Epithelial cell of prostate (primary cell): ENCODE measurements at regions not wholly inside any gene's neighbourhood (a gene's known extent, or its start where the extent isn't known, plus 50 kb on each side); places are given as distances from the start of the nearest gene placed in this dataset.

Experiments
- DNase-seq: peaks from one replicate; pipeline ENCODE4 v3.0.0-alpha.2; 2011; ENCODE audit warnings: low read depth, low spot score
- H3K27ac ChIP-seq: fragments of 450-650 bp; 2 replicates; pipeline ENCODE4 v1.5.1; 2017; ENCODE audit warnings: mild to moderate bottlenecking

DNA sequence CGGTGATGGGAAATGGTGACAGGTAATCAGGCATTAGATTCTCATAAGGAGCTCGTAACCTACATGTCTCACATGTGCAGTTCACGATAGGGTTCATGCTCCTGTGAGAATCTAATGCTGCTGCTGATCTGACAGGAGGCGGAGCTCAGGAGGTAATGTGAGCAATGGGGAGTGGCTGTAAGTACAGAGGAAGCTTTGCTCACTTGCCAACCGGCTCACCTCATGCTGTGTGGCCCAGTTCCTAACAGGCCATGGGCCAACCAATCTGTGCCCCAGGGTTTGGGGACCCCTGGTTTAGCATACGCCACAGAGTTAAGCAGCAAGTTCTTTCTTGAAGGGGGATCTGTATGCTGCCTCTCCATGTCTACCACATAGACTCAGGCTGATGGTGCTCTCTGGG, 133.1 kb downstream of the IQUB start:
- H3K27ac ChIP-seq, result no peak overlapping the region
- no peak for DNase-seq

DNA sequence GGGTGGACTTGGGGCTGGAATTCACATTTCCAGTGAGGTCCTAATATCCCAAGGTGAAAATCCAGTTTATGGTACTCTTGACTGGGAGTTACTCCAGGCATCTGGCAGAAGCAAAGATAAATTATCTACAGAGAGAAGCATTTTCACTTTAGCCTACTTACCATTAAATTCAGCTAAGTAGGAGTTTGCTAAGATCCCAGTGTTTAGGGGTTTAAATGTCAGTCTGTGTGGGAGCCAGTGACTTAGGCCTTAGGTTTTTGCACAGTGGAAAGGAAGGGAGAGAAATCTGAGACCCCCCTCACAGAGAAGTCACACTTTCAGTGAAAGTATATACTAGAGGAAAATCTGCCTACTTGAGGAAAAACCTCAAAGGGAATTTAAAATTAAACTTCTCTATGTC, 134.2 kb downstream of the IQUB start:
- no peak overlapping the region for H3K27ac ChIP-seq
- no peak for DNase-seq

DNA sequence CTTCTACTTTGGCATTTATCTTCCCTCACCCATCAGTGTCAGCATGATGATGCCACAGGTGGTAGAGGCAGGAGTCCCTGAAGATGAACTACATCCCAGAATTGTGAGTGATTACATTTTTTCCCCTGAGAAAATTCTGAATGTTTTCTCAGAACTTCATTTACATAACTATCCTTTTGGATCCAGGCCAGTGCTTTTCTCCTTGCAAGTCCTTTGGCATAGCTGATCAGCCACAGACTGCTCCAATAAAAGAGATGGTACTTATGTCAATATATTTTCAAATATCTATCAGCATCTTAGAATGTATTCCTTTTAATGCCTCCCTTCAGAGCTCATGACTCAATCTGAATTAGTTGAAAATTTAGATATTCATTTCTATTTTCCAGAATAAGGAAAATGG, 135.5 kb downstream of the IQUB start:
- DNase-seq, result no peak

DNA sequence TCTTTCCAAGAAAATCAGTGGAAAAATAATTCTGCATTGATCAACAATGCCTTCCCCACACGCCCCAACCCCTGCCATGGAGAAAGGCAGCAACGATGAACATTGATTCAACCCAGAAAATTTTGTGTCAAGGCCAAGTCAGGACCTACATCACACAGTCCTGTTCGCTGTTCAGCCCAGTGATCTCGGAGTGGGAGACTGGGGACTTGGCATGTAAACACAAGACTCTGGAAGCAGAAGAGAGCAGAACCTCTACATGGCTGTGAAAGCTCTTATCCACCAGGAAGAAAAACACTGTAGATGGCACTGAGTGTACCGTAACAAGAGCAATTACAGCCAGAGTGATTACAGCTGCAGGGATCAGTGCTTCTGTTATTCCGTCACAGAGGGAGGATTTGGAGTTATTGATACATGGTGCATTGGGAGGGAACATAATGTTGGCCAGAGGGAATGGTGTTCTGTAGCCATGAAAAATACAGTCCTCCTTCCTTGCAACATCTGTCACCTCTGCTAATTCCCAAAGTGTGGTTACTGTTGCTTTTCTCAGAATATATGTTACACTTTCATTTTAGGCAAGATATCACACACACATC, 136.6 kb downstream of the IQUB start:
- H3K27ac ChIP-seq, result no peak overlapping the region
- DNase-seq, result no peak

More for the DNA sequence above, 135.5 kb downstream of the IQUB start:
- H3K27ac ChIP-seq, result no peak overlapping the region

DNA sequence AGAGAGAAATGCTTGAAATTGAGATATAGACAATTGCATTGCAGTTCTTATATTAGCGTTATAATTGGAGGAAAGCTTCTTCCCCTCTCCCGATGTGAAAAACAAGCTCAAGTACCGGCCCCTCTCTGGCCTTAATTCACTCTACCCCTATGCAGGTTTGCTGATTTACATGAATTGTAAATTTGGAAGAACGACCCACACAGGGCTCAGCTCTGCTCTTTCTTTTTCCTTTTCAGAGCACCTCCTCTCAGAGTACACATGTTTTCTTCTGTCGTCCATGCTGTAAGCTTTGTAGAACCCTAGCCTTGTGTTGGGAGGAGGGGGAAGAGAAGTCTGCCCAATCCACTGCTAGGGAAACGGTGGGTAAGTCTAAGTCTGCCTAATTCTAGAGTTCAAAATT, 140.8 kb downstream of the IQUB start:
- DNase-seq, result no peak
- no peak overlapping the region for H3K27ac ChIP-seq

DNA sequence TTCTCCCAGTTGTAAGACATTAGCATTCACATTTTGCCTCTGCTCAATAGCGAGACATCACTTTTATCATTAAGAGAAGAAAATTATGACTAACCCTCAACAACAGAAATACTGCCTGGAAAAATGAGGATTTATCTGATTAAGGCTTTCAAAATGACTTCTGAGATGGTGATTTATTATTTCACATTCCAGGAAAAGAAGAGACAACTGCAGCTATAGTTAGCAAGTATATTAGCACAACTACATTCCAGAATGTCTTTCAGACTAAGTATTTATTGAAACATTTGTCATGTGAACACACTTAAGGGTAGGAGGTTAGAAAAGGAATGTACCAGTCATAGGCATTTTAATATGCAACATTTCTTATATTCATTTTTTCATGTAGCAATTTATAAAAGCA, 162.0 kb downstream of the IQUB start:
- no peak overlapping the region for H3K27ac ChIP-seq
- no peak for DNase-seq

DNA sequence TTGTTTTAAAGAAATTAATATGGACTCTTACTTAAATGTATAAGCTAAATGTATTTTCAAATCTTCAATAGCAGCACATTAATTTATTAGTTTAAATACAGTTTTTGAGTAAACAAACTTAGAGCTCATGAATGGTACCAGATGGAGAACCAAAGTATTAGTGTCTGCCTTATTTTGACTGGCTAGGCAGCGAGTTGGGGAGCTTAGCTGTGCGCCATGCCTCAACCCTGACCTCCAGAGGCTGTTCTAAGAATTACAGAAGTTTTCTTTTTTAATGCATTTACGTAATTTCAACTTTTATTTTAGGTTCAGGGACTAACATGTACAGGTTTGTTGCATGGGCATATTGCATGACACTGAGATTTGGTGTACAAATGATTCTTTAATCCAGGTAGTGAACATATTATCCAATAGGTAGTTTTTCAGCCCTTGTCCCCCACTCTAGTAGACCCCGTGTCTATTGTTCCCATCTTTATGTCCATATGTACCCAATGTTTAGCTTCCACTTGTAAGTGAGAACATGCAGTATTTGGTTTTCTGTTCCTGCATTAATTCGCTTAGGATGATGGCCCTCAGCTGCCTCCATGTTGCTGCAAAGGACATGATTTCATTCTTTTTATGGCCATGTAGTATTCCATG, 166.8 kb downstream of the IQUB start:
- H3K27ac ChIP-seq, result no peak overlapping the region
- DNase-seq, result no peak

DNA sequence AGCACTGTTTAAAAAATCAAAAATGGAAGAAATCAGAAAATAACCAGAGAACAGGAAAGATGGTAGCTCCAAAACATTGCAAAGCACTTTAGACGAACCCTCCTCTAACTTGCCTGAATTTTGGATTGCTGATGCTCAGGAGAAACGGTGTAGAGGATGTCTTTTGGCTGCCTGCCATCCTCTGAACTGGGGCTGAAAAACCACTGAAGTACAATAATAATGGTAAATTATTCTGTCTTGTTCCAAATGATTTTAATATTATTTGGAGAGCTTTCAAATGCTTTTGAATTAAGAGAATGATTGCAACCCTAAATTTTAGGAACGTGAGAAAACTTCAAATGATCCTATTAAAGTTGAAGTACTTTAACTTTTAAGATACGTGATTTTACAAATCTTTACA, 167.3 kb upstream of the SLC13A1 start:
- no peak overlapping the region for H3K27ac ChIP-seq
- no peak for DNase-seq

DNA sequence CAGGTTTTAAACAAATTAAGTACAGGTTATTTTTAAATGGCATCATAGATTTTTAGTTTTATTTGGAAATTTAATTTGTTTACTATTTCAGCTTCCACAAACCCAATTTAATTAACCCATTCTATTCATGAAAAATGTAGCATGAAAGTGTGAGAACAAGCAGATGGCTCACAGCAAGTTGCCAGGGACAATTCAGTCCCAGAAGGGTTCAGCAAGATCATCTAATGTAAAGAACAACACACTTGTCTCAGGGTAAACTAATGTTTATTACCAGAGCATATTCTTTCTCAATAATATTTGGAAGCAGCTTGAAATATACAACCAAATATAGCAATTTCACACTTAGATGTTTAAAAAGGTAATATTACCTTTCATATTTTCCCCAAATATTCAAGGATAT, 166.9 kb upstream of the SLC13A1 start:
- H3K27ac ChIP-seq, result no peak overlapping the region
- DNase-seq, result no peak

DNA sequence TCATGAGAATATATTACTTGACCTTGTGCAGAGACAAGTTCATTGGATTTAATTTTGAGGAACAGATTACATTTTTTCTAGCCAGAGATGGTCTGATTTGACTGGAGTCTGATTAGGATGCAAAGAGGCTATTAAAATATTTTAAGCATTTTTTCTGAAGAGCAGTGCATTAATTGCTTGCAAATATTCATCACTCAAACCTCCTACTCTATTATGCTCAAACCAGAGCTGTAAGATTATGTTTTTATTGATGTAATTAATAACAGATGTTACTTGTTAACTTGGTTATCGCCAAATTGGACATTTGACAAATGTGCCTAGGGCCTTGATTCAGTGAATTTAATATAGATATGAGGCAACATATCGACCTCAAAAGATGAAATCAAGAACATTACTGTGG, 160.9 kb upstream of the SLC13A1 start:
- no peak for DNase-seq
- no peak overlapping the region for H3K27ac ChIP-seq

DNA sequence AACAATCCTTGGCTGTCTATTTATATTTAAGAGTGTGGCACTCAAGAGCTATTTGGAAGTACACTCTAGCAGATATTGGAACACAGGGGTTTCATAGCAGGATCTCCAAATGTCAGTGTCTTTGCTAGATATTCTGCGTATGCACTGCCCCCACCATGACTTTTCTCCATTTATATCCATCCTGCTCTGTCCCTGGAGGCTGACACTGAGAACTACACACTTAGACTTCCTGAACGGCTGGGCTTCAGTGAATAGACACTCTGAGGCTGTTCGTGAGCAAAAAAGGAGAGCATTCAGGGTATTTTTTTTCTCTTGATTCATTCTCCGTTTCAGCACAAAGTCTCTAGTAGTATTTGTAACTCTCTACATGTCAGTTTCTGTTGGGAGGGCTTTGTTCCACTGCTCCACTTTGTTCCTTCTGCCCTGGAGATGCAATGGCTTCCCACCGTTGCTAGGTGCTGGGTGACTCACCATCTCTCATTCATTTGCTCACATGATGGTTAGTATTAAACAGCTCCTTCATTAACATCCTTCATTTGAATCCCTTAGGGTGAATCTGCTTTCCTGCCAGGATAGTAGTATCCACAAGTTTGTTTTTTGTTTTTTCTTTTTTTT, 155.9 kb upstream of the SLC13A1 start:
- no peak for DNase-seq
- H3K27ac ChIP-seq, result no peak overlapping the region

DNA sequence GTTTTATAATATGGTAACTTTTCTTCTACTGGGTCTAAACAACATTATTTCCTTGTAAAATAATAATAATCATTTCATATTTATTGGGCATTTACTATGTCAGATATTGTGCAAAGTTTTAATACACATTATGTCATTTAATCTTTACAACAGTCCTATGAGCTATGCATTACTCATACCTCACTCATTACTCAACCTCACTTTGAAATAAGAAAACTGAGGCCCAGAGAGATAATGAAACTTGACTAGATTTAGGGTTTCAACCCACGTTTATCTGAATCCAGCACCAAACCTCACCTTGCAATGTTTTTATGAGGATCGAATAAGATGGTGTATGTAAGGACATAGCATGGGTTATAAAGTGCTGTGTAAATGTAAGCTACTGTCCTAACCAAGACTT, 153.2 kb upstream of the SLC13A1 start:
- DNase-seq, result no peak
- H3K27ac ChIP-seq, result no peak overlapping the region

DNA sequence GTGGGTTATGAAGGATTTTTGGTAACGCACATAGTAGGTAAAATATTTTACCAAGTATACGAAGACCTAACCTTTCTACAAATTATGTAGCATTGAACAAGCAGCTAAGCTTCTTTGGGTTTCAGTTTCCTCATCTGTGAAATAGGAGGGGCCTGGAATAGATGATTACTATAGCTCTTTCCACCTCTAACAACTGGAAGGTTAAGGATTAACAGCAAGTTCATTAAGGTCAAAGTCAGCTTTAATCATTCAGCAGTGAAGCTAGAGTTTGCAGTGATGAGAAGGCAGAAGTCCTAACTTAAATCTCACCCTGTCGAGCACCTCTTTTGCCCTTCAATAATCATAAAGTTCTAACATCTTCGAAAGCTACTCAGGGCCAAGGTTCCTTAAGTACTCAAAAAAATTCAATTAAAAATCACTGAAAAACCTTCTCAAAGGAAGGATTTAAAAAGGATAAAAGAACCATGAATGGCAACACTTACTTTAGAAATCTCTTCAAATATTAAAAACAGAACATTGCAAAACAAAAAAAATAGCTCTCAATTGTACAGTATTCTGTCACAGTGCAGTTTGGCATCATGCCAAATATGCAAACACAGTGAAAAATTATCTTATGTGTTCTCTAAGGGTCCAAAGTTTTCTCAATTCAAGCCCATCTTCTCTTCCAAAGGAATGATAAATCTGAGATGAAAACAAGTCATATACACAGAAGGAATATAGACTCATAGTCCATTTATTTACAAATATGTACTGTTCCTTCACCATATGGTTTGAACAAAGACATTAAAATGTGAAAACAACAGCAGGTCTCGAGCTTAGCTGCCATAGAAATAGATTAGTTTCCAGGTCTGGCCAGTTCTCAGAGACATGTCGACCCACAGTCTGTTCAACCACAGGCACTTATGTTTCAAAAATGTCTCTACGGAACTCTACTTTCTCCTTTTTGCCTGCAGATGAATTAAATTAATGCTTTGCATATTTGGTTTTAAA, 152.0 kb upstream of the SLC13A1 start:
- no peak for DNase-seq
- no peak overlapping the region for H3K27ac ChIP-seq

DNA sequence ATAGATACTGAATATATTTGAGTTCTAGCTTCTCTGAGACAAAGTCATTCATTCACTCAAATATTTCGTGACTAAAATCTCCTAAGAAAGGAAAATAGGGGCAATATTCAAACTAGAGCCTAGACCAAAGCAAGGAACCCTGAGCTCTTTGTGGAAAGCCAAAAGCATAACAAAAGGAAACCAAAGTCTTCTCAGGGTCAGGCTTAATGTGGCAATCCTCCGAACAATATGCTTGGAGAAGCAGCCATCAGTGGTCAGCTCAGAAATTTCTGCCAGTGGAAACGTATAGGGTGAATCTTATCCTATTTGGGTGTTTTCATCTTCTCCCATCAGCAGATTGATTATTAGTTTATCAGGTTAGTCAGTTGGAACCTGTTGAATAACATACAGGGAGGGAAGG, 151.3 kb upstream of the SLC13A1 start:
- no peak for DNase-seq
- H3K27ac ChIP-seq, result no peak overlapping the region

DNA sequence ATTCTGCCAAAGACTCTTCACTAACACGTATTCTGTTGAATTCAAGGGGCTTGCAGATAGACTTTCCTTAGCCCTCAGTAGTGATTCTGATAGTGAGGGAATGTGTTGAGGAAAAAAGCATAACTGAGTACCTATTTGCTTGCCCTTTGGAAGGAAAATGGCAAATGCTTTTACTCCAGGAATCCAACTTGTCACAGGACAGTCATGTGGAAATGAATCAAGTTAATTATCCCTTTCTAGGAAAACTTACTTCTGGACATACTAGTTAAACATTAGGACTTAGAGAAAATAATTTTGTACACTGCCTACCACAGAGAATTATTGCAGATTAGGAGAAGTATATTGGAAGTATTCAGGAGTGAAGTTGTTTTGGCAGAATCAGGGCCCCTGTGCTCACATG, 148.9 kb upstream of the SLC13A1 start:
- no peak overlapping the region for H3K27ac ChIP-seq
- no peak for DNase-seq

DNA sequence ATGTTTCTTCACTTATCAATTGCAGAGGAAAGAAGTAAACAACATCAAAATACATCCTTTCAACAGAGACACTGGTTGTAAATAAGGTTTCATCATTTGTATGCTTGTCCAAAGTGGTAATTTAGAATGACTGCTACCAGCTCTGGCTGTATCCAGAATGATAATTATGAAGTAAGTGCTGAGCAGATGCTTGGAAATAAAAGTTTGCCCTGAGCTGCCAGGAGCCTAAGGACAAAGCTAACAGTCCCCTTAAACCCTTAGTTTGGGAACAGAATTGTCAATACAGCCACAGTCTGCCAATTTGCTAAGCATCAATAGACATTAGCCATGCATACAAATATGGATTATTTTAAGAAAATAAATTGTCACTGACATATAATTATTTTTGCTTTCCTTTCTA, 147.0 kb upstream of the SLC13A1 start:
- H3K27ac ChIP-seq, result no peak overlapping the region
- no peak for DNase-seq

DNA sequence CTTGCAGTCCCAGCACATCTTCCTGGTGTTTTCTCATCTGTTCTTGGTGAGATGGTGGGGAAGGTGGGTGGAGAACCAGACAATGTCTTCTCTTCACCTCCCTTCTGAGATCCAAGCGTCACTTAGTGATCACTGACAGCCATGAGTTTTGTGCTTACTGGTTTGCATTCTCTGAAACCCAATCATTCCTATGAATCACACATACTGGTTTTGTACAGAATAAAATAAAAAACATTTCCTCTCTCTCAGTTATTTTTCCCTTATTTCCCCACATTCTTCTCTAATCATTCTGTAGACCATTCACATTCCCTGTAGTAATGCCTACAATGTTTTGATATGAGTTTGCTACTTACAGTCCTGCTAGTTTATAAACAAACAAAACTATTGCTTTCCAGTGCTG, 143.8 kb upstream of the SLC13A1 start:
- DNase-seq, result no peak
- H3K27ac ChIP-seq, result no peak overlapping the region

DNA sequence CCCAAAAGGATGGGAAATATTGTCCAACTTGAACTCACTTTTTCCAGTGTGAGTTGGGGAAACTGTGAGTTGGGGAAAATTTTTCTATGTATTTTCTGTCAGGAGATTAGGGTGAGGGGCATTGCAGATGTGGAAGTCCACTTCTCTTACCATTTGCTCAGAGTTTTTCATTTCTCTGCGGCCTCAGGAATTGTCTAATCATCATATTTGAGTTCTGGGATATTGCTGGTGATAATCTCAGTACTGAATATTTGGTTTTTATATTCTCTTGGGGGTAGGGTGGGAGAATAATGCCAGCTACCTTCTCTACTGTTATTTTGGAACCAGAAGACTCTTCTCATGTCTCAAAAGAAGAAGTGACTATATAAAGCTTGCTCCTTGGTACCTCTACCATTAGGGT, 141.3 kb upstream of the SLC13A1 start:
- no peak for DNase-seq
- no peak overlapping the region for H3K27ac ChIP-seq

DNA sequence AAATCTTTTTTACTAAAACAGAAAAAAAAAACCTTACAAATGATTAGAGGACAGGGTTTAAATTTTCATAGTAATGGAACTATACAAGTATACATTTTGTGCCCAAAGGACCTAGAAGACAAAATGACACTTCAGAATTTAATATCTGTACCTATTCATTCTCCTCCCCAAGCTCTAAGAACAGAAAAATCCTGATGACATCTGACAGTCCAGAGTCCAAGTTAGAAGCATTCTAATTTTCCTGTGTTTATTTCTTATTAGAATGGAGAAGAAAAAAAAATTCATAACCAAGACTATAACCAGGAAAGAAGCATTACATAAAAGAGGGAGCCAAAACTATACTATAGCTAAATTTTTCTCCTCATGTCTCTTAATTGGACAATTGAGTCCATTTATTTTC, 138.9 kb upstream of the SLC13A1 start:
- no peak for DNase-seq
- no peak overlapping the region for H3K27ac ChIP-seq

DNA sequence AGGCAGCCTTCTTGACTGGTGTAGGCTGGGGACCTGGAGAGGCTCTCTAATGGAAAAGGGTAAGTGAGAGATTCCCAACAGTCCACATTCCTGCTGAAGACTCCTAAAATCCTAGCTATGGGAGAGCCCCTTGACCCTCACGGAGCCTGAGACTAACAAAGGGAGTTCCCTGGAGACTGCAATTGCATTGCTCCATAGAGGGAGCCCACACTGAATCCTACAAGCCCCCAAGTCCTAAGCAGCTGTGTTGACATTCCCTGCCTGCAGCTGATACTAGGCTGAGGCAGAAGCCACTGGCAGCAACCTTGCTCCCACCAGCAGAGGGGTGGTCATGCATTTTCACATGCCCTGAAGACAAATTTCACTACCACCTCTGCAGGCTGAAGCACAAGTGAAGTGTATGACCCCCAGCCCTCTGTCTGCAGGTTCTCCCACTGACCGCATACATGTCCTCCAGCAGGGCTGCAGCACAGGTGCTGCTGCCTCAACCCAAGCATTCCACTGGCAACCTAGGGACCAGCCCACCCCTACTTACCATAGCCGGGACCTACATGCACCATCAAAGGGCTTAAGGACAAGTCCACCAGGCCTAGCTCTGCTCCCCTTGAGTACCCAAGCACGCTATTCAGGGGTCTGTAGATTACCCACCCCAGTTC, 130.3 kb upstream of the SLC13A1 start:
- DNase-seq, result no peak

More for the DNA sequence above, 130.3 kb upstream of the SLC13A1 start:
- H3K27ac ChIP-seq, result no peak overlapping the region
